CD4-positive, alpha-beta T cell (primary cell): ENCODE measurements at regions not wholly inside any gene's neighbourhood (a gene's known extent, or its start where the extent isn't known, plus 50 kb on each side); places are given as distances from the start of the nearest gene placed in this dataset.

Experiments used
- ATAC-seq: fragments of 200-7000 bp; cut with Tn5 transposase; one replicate; pipeline ENCODE4 v1.10.0; 2022; ENCODE audit warnings: mild to moderate bottlenecking; ENCODE audit not compliant: poor library complexity
- CTCF ChIA-PET: fragments of 350-600 bp; sonication (Branson Sonifier 250); formaldehyde crosslinking; loops from one replicate; lab custom pipeline; 2021; ENCODE audit warnings: antibody characterized with exemption, inconsistent platforms; lab: Charles Lee
- POLR2A ChIA-PET: fragments of 350-600 bp; sonication (Branson Sonifier 250); formaldehyde crosslinking; loops from one replicate; lab custom pipeline; 2021; ENCODE audit warnings: antibody characterized with exemption, inconsistent platforms; lab: Charles Lee
- DNase-seq, 14 experiments: peaks; one replicate each; pipeline ENCODE4 v3.0.0-alpha.2; 2013 to 2020; ENCODE audit warnings: mixed read lengths in 2 of 14
- H3K27ac ChIP-seq, 2 donors: one replicate each; pipeline versions ENCODE4 v1.5.1 to v1.7.0; 2013; ENCODE audit warnings: low read length in 2 of 2, low read depth in 1 of 2, mild to moderate bottlenecking in 1 of 2
- H3K27me3 ChIP-seq, 2 experiments: 1 replicate in 1 of 2; 2 replicates in 1 of 2; pipeline versions ENCODE4 v1.6.1 to v1.7.0; 2013; ENCODE audit warnings: low read length in 2 of 2, control low read depth in 1 of 2, mild to moderate bottlenecking in 1 of 2, moderate library complexity in 1 of 2; ENCODE audit not compliant: insufficient read depth in 2 of 2, control insufficient read depth in 1 of 2
- H3K36me3 ChIP-seq: one replicate; pipeline ENCODE4 v1.6.1; 2013; ENCODE audit warnings: low read length, control low read depth; ENCODE audit not compliant: insufficient read depth
- H3K4me1 ChIP-seq: one replicate; pipeline ENCODE4 v1.6.1; 2013; ENCODE audit warnings: low read length, control low read depth; ENCODE audit not compliant: insufficient read depth
- H3K4me3 ChIP-seq: one replicate; pipeline ENCODE4 v1.5.1; 2013; ENCODE audit warnings: mild to moderate bottlenecking, low read length, moderate library complexity
- H3K9me3 ChIP-seq, 2 experiments: 1 replicate in 1 of 2; 2 replicates in 1 of 2; pipeline versions ENCODE4 v1.6.1 to v1.7.0; 2013; ENCODE audit warnings: low read length in 2 of 2, mild to moderate bottlenecking in 2 of 2, control low read depth in 1 of 2, moderate library complexity in 1 of 2; ENCODE audit not compliant: control insufficient read depth in 1 of 2, insufficient read depth in 1 of 2
- H3K27ac Mint-ChIP-seq: one replicate; pipeline ENCODE4 v1.8.0; 2020; ENCODE audit warnings: mixed read lengths
- H3K27me3 Mint-ChIP-seq: one replicate; pipeline ENCODE4 v1.8.0; 2021; ENCODE audit warnings: mixed read lengths
- H3K36me3 Mint-ChIP-seq: one replicate; pipeline ENCODE4 v1.8.0; 2021; ENCODE audit warnings: low read depth, mixed read lengths
- H3K4me1 Mint-ChIP-seq: one replicate; pipeline ENCODE4 v1.8.0; 2021; ENCODE audit warnings: low read depth, mixed read lengths
- H3K4me3 Mint-ChIP-seq: one replicate; pipeline ENCODE4 v1.8.0; 2020; ENCODE audit warnings: mild to moderate bottlenecking, mixed read lengths
- H3K9me3 Mint-ChIP-seq: one replicate; pipeline ENCODE4 v1.8.0; 2020; ENCODE audit warnings: mixed read lengths
- intact Hi-C, 2 experiments: fragments of 100-400 bp; cut with DNase I in 1 of 2; cut with micrococcal nuclease in 1 of 2; formaldehyde crosslinking; loops; one replicate each; pipeline versions ENCODE4 v1.15.1 to v1.9.0; 2023 to 2025; cut with DNase I, micrococcal nuclease
- TF ChIP-seq, protein P1 (sequence below): fragments of 200-600 bp; IDR thresholded peaks from one replicate; pipeline ENCODE4 v1.8.0; 2022; ENCODE audit warnings: antibody characterized with exemption, mild to moderate bottlenecking

GRCh38 chr18:78528411-78529258, 451.0 kb upstream of the SALL3 start:
- intact Hi-C loops = no loop called here
- Histone ChIP-seq H3K4me3 (no peak overlapping the region), H3K9me3 (peaks cover 0 to 17% of the 10 kb centered on the region in 2 experiments), H3K36me3 (no peaks in the 10 kb centered on the region), H3K27me3 (no peaks in the 10 kb centered on the region), H3K4me1 (no peaks in the 10 kb centered on the region), H3K27ac (no peak overlapping the region)
- Mint-ChIP-seq H3K4me1 (no peaks in the 10 kb centered on the region), H3K27me3 (peaks cover 5% of the 10 kb centered on the region), H3K36me3 (no peaks in the 10 kb centered on the region), H3K27ac (no peak overlapping the region), H3K4me3 (no peak overlapping the region), H3K9me3 (no peaks in the 10 kb centered on the region)
- ATAC-seq = no peak
- ChIA-PET CTCF (no interaction called here), POLR2A (no interaction called here)
- TF ChIP-seq, protein P1, sequence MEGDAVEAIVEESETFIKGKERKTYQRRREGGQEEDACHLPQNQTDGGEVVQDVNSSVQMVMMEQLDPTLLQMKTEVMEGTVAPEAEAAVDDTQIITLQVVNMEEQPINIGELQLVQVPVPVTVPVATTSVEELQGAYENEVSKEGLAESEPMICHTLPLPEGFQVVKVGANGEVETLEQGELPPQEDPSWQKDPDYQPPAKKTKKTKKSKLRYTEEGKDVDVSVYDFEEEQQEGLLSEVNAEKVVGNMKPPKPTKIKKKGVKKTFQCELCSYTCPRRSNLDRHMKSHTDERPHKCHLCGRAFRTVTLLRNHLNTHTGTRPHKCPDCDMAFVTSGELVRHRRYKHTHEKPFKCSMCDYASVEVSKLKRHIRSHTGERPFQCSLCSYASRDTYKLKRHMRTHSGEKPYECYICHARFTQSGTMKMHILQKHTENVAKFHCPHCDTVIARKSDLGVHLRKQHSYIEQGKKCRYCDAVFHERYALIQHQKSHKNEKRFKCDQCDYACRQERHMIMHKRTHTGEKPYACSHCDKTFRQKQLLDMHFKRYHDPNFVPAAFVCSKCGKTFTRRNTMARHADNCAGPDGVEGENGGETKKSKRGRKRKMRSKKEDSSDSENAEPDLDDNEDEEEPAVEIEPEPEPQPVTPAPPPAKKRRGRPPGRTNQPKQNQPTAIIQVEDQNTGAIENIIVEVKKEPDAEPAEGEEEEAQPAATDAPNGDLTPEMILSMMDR = no peak
- no peak for DNase-seq

DNA sequence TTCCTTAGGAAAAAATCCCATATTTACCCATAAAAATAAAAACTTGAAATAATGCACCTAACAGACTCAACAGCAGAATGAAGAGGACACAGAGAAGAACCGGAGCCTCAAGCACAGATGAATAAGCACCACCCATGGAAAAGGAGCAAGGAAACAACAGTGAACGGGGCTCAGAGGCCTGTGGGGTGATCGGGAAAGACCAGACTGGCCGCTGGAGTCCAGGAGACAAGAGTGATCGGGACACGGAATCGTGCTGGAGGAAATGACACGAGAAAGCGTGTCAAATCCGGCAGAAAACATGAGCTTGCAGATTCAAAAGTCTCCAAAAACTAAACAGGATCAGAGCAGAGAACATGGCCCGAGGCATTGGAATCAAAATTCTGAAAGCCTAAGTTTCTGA, 448.0 kb upstream of the SALL3 start:
- no peaks in the 10 kb centered on the region for H3K4me1 ChIP-seq
- CTCF ChIA-PET = no interaction called here
- POLR2A ChIA-PET = no interaction called here

DNA sequence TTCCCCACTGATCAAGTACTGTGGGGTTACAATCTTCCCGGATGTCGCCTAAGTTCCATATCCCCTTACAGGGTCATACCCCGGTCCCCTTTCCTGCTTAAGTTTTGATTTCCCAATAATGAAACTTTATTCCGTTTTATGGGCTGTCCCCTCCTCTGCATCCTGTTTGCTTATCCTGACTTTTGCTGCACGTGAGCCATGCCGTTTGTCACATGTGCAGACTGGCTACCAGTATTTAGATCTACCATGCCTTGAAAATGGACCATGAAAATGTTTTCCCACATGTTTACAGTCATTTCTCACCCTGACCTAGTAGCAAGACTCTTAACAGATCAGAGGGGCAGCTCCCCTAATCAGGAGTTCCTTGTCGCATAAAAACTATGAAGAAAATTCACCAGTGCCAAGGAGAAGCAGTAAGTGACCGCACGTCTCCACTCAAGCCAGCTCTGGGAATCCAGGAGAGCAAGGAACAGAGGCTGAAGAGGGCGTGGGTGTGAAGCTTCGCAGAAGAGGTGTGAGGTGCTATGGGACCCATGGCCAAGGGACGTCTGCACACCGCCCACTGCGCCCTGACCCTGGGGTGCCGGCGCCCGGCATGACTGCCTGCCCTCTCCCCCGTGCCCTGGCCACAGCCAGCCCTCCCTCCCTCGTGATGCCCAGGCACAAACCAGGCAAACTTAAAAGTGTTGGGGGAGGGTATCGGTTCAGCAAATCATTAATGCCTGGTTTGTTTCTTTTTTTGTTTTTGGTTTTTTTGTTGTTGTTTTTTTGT, 440.8 kb upstream of the SALL3 start:
- ChIA-PET CTCF (no interaction called here), POLR2A (no interaction called here)
- no peak overlapping the region for H3K27ac Mint-ChIP-seq
- TF ChIP-seq, protein P1 = no peak
- Histone ChIP-seq H3K9me3 (peaks cover 0 to 14% of the 10 kb centered on the region in 2 experiments), H3K4me3 (no peak overlapping the region), H3K27me3 (no peaks in the 10 kb centered on the region), H3K36me3 (no peaks in the 10 kb centered on the region), H3K27ac (no peak overlapping the region), H3K4me1 (no peaks in the 10 kb centered on the region)
- H3K4me3 Mint-ChIP-seq = no peak overlapping the region
- ATAC-seq (no peak), DNase-seq (no peak)
- H3K9me3 Mint-ChIP-seq = no peaks in the 10 kb centered on the region
- H3K27me3 Mint-ChIP-seq = peaks cover 7% of the 10 kb centered on the region
- no peaks in the 10 kb centered on the region for H3K36me3 Mint-ChIP-seq
- H3K4me1 Mint-ChIP-seq = no peaks in the 10 kb centered on the region
- intact Hi-C loops = no loop called here

More for the DNA sequence above, 448.0 kb upstream of the SALL3 start:
- Mint-ChIP-seq H3K9me3 (no peaks in the 10 kb centered on the region), H3K36me3 (no peaks in the 10 kb centered on the region), H3K27me3 (peaks cover 7% of the 10 kb centered on the region), H3K4me3 (no peak overlapping the region), H3K27ac (no peak overlapping the region), H3K4me1 (no peaks in the 10 kb centered on the region)
- intact Hi-C loops = no loop called here
- no peaks in the 10 kb centered on the region for H3K27me3 ChIP-seq
- peaks cover 0 to 14% of the 10 kb centered on the region in 2 experiments for H3K9me3 ChIP-seq
- no peak for ATAC-seq
- H3K27ac ChIP-seq = no peak overlapping the region
- H3K36me3 ChIP-seq = no peaks in the 10 kb centered on the region
- H3K4me3 ChIP-seq = no peak overlapping the region
- TF ChIP-seq, protein P1 = no peak
- DNase-seq = no peak
